ENCODE measurements at regions not wholly inside any gene's neighbourhood (a gene's known extent, or its start where the extent isn't known, plus 50 kb on each side); places are given as distances from the start of the nearest gene placed in this dataset.

GRCh38 chr6:6915813-6916547, 191.8 kb upstream of the RREB1 start:
- no peak for TF ChIP-seq POLR2A (IDR thresholded peaks at IDR 0.05; ENCODE audit: low read depth, low read length)
- no peak for TF ChIP-seq POLR2AphosphoS5 (IDR thresholded peaks at IDR 0.05; ENCODE audit: low read depth, low read length)
- TF ChIP-seq TAF1 (IDR thresholded peaks at IDR 0.05; ENCODE audit: borderline replicate concordance, low read depth, low read length) = no peak

Data from GM12892 (cell line).